ENCODE measurements at regions not wholly inside any gene's neighbourhood (a gene's known extent, or its start where the extent isn't known, plus 50 kb on each side); places are given as distances from the start of the nearest gene placed in this dataset.

DNA sequence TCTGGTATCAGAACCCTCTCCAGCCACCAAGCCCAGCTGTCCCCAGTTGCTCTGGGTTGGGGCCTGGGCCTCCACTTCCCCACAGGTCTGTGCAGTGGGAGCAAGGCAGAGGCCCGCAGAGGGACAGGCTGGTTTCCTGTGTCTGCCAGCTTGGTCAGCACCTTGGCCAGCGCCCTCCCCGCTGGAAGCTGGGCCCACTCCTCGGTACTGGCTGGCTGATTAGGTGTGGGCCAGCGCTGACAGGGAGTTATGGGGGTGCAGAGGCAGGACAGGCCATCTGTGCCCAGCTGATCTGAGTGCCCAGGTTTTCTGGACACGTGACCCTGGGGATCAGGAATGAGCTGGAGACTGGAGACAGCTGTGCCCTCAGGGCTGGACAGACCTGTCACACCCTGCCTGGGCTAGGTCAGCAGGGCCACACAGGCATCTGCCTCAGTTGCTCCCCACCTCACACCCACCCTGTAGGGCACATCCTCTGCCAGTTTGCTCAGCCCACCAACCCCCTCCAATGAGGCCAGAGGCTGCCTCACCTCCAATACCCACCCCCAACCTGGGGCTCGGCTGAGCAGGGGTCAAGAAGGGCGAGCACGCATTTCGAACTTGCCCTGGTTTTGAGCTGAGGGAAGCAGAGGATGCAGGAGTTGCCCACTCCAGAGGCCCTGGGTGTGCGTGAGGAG is 175.3 kb downstream of the IGLL1 start (continued):
- TF ChIP-seq, protein P1, sequence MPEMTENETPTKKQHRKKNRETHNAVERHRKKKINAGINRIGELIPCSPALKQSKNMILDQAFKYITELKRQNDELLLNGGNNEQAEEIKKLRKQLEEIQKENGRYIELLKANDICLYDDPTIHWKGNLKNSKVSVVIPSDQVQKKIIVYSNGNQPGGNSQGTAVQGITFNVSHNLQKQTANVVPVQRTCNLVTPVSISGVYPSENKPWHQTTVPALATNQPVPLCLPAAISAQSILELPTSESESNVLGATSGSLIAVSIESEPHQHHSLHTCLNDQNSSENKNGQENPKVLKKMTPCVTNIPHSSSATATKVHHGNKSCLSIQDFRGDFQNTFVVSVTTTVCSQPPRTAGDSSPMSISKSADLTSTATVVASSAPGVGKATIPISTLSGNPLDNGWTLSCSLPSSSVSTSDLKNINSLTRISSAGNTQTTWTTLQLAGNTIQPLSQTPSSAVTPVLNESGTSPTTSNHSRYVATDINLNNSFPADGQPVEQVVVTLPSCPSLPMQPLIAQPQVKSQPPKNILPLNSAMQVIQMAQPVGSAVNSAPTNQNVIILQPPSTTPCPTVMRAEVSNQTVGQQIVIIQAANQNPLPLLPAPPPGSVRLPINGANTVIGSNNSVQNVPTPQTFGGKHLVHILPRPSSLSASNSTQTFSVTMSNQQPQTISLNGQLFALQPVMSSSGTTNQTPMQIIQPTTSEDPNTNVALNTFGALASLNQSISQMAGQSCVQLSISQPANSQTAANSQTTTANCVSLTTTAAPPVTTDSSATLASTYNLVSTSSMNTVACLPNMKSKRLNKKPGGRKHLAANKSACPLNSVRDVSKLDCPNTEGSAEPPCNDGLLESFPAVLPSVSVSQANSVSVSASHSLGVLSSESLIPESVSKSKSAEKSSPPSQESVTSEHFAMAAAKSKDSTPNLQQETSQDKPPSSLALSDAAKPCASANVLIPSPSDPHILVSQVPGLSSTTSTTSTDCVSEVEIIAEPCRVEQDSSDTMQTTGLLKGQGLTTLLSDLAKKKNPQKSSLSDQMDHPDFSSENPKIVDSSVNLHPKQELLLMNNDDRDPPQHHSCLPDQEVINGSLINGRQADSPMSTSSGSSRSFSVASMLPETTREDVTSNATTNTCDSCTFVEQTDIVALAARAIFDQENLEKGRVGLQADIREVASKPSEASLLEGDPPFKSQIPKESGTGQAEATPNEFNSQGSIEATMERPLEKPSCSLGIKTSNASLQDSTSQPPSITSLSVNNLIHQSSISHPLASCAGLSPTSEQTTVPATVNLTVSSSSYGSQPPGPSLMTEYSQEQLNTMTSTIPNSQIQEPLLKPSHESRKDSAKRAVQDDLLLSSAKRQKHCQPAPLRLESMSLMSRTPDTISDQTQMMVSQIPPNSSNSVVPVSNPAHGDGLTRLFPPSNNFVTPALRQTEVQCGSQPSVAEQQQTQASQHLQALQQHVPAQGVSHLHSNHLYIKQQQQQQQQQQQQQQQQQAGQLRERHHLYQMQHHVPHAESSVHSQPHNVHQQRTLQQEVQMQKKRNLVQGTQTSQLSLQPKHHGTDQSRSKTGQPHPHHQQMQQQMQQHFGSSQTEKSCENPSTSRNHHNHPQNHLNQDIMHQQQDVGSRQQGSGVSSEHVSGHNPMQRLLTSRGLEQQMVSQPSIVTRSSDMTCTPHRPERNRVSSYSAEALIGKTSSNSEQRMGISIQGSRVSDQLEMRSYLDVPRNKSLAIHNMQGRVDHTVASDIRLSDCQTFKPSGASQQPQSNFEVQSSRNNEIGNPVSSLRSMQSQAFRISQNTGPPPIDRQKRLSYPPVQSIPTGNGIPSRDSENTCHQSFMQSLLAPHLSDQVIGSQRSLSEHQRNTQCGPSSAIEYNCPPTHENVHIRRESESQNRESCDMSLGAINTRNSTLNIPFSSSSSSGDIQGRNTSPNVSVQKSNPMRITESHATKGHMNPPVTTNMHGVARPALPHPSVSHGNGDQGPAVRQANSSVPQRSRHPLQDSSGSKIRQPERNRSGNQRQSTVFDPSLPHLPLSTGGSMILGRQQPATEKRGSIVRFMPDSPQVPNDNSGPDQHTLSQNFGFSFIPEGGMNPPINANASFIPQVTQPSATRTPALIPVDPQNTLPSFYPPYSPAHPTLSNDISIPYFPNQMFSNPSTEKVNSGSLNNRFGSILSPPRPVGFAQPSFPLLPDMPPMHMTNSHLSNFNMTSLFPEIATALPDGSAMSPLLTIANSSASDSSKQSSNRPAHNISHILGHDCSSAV (CRISPR knock-in tag; IDR thresholded peaks at IDR 0.05; ENCODE audit: borderline replicate concordance), result no peak
- TF ChIP-seq, protein P2, sequence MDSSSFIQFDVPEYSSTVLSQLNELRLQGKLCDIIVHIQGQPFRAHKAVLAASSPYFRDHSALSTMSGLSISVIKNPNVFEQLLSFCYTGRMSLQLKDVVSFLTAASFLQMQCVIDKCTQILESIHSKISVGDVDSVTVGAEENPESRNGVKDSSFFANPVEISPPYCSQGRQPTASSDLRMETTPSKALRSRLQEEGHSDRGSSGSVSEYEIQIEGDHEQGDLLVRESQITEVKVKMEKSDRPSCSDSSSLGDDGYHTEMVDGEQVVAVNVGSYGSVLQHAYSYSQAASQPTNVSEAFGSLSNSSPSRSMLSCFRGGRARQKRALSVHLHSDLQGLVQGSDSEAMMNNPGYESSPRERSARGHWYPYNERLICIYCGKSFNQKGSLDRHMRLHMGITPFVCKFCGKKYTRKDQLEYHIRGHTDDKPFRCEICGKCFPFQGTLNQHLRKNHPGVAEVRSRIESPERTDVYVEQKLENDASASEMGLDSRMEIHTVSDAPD (CRISPR knock-in tag; IDR thresholded peaks at IDR 0.05), result no peak
- TF ChIP-seq, protein P3, sequence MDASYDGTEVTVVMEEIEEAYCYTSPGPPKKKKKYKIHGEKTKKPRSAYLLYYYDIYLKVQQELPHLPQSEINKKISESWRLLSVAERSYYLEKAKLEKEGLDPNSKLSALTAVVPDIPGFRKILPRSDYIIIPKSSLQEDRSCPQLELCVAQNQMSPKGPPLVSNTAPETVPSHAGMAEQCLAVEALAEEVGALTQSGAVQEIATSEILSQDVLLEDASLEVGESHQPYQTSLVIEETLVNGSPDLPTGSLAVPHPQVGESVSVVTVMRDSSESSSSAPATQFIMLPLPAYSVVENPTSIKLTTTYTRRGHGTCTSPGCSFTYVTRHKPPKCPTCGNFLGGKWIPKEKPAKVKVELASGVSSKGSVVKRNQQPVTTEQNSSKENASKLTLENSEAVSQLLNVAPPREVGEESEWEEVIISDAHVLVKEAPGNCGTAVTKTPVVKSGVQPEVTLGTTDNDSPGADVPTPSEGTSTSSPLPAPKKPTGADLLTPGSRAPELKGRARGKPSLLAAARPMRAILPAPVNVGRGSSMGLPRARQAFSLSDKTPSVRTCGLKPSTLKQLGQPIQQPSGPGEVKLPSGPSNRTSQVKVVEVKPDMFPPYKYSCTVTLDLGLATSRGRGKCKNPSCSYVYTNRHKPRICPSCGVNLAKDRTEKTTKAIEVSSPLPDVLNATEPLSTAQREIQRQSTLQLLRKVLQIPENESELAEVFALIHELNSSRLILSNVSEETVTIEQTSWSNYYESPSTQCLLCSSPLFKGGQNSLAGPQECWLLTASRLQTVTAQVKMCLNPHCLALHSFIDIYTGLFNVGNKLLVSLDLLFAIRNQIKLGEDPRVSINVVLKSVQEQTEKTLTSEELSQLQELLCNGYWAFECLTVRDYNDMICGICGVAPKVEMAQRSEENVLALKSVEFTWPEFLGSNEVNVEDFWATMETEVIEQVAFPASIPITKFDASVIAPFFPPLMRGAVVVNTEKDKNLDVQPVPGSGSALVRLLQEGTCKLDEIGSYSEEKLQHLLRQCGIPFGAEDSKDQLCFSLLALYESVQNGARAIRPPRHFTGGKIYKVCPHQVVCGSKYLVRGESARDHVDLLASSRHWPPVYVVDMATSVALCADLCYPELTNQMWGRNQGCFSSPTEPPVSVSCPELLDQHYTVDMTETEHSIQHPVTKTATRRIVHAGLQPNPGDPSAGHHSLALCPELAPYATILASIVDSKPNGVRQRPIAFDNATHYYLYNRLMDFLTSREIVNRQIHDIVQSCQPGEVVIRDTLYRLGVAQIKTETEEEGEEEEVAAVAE (CRISPR knock-in tag; IDR thresholded peaks at IDR 0.05; ENCODE audit: borderline replicate concordance), result peak; percentile 70; the same call in 1 of the 2 replicates
- TF ChIP-seq, protein P4, sequence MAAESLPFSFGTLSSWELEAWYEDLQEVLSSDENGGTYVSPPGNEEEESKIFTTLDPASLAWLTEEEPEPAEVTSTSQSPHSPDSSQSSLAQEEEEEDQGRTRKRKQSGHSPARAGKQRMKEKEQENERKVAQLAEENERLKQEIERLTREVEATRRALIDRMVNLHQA (CRISPR knock-in tag; IDR thresholded peaks at IDR 0.05), result no peak
- no peak for TF ChIP-seq NCOR1 (IDR thresholded peaks at IDR 0.05; ENCODE audit: borderline replicate concordance, low read length)
- TF ChIP-seq, protein P5, sequence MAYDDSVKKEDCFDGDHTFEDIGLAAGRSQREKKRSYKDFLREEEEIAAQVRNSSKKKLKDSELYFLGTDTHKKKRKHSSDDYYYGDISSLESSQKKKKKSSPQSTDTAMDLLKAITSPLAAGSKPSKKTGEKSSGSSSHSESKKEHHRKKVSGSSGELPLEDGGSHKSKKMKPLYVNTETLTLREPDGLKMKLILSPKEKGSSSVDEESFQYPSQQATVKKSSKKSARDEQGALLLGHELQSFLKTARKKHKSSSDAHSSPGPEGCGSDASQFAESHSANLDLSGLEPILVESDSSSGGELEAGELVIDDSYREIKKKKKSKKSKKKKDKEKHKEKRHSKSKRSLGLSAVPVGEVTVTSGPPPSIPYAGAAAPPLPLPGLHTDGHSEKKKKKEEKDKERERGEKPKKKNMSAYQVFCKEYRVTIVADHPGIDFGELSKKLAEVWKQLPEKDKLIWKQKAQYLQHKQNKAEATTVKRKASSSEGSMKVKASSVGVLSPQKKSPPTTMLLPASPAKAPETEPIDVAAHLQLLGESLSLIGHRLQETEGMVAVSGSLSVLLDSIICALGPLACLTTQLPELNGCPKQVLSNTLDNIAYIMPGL (CRISPR knock-in tag; IDR thresholded peaks at IDR 0.05; ENCODE audit: borderline replicate concordance in 1 of 2, low read depth in 1 of 2), result no peak
- peak; percentile 90 for TF ChIP-seq ZSCAN21 (CRISPR knock-in tag; IDR thresholded peaks at IDR 0.05; ENCODE audit: borderline replicate concordance)
- no peak for TF ChIP-seq SSRP1 (CRISPR knock-in tag; IDR thresholded peaks at IDR 0.05)
- TF ChIP-seq MEIS1 (CRISPR knock-in tag; IDR thresholded peaks at IDR 0.05; ENCODE audit: borderline replicate concordance), result peak; percentile 42; the same call in 1 of the 2 replicates
